K562 (cell line): ENCODE measurements at regions not wholly inside any gene's neighbourhood (a gene's known extent, or its start where the extent isn't known, plus 50 kb on each side); places are given as distances from the start of the nearest gene placed in this dataset.

Experiments
- ATAC-seq: fragments of 200-7000 bp; cut with Tn5 transposase; 3 replicates; pipeline ENCODE4 v1.9.1; 2020; ENCODE audit warnings: moderate library complexity
- BruUV-seq: library from RNA; stranded (reverse); fragments of 400-500 nt; replicated peaks from 2 replicates; lab custom pipeline; 2021; lab: Mats Ljungman, UMichigan
- CTCF ChIA-PET: fragments of 300-600 bp; formaldehyde crosslinking; extraction: SDS; loops from one replicate; lab custom pipeline; 2021; ENCODE audit warnings: low intra/inter-chr PET ratio; lab: Yijun Ruan, JAX
- POLR2A ChIA-PET: fragments of 300-600, 350-650 bp; sonication (Branson Sonifier 250); formaldehyde crosslinking; extraction: SDS; loops from one replicate; lab custom pipeline; 2021; ENCODE audit warnings: antibody characterized with exemption, inconsistent platforms; lab: Yijun Ruan, JAX
- DNase-seq, 4 experiments: peaks; one replicate each; pipeline versions ENCODE4 v3.0.0 to v3.0.0-alpha.2; 2011 to 2018; ENCODE audit warnings: low spot score in 3 of 4, mixed read lengths in 3 of 4; ENCODE audit errors: extremely low read depth in 1 of 4
- FAIRE-seq: peaks from 2 replicates; lab custom pipeline; 2011; peaks lifted over from hg19 to GRCh38; lab: Jason Lieb, UNC
- H2AFZ ChIP-seq: 2 replicates; pipeline ENCODE4 v1.6.0; 2011; ENCODE audit warnings: low read depth, low read length, control low read depth, inconsistent platforms
- H3K27ac ChIP-seq: fragments of 200-600 bp; 3 replicates; pipeline ENCODE4 v1.8.0; 2011; ENCODE audit warnings: low read depth, mild to moderate bottlenecking, control low read depth, inconsistent platforms, low read length, moderate library complexity, mixed read lengths; ENCODE audit errors: extremely low read depth
- H3K27me3 ChIP-seq, 2 experiments: fragments of 300-600 bp in 1 of 2; 2 replicates in 1 of 2; 3 replicates in 1 of 2; pipeline versions ENCODE4 v1.6.0 to v1.8.0; 2011; ENCODE audit warnings: inconsistent platforms in 2 of 2, low read length in 2 of 2, mild to moderate bottlenecking in 1 of 2, mixed read lengths in 1 of 2, moderate library complexity in 1 of 2; ENCODE audit not compliant: control insufficient read depth in 2 of 2, insufficient read depth in 2 of 2
- H3K36me3 ChIP-seq: fragments of 300-600 bp; 3 replicates; pipeline ENCODE4 v1.8.0; 2011; ENCODE audit warnings: mild to moderate bottlenecking, low read length, inconsistent platforms; ENCODE audit not compliant: control insufficient read depth, insufficient read depth
- H3K4me1 ChIP-seq, 2 experiments: fragments of 200-600 bp in 1 of 2; replicated peaks in 1 of 2; 2 replicates in 1 of 2; 3 replicates in 1 of 2; pipeline versions ENCODE4 v1.5.1 to v1.8.0; 2011; ENCODE audit warnings: inconsistent platforms in 2 of 2, low read length in 2 of 2, mild to moderate bottlenecking in 1 of 2, mixed read lengths in 1 of 2, moderate library complexity in 1 of 2; ENCODE audit not compliant: control insufficient read depth in 2 of 2, insufficient read depth in 2 of 2
- H3K4me2 ChIP-seq: 2 replicates; pipeline ENCODE4 v1.6.1; 2011; ENCODE audit warnings: low read length, control low read depth, inconsistent platforms, mixed read lengths; ENCODE audit not compliant: insufficient read depth
- H3K4me3 ChIP-seq: fragments of 200-600 bp; sonication (generic), shearing (Covaris generic); 2 replicates; pipeline ENCODE4 v1.5.1; 2016; ENCODE audit warnings: control low read depth, inconsistent platforms
- H3K79me2 ChIP-seq: fragments of 200-600 bp; 3 replicates; pipeline ENCODE4 v1.8.0; 2011; ENCODE audit warnings: low read length, inconsistent platforms; ENCODE audit not compliant: control insufficient read depth, insufficient read depth
- H3K9ac ChIP-seq, 2 experiments: 2 replicates each; pipeline versions ENCODE4 v1.6.0 to v1.6.1; 2011; ENCODE audit warnings: low read depth in 2 of 2, low read length in 2 of 2, control low read depth in 1 of 2, inconsistent platforms in 1 of 2, mild to moderate bottlenecking in 1 of 2, mixed read lengths in 1 of 2; ENCODE audit not compliant: insufficient read depth in 1 of 2
- H3K9me1 ChIP-seq: one replicate; pipeline ENCODE4 v1.6.0; 2011; ENCODE audit warnings: inconsistent platforms, mild to moderate bottlenecking, low read length, moderate library complexity; ENCODE audit not compliant: control insufficient read depth, insufficient read depth
- H3K9me3 ChIP-seq: replicated peaks from 2 replicates; pipeline ENCODE4 v1.5.1; 2011; ENCODE audit warnings: low read depth, low read length, inconsistent platforms; ENCODE audit not compliant: control insufficient read depth, insufficient read depth
- H4K20me1 ChIP-seq: replicated peaks from 2 replicates; pipeline ENCODE4 v1.6.1; 2011; ENCODE audit warnings: low read length, inconsistent platforms, mixed read lengths; ENCODE audit not compliant: control insufficient read depth, insufficient read depth
- HDGF ChIP-seq: fragments of 450-650 bp; IDR thresholded peaks from 2 replicates; pipeline ENCODE4 v1.6.1; 2016
- KAT7 ChIP-seq: sonication (generic); formaldehyde crosslinking; IDR thresholded peaks from 2 replicates; pipeline ENCODE4 v1.8.0; 2022; ENCODE audit warnings: missing genetic modification reagents, mild to moderate bottlenecking, borderline replicate concordance
- KDM5B ChIP-seq: fragments of 200-600 bp; sonication (generic); IDR thresholded peaks from 2 replicates; pipeline ENCODE4 v1.6.1; 2012; ENCODE audit warnings: low read depth, mild to moderate bottlenecking, moderate library complexity, low read length, control low read depth, inconsistent platforms; ENCODE audit not compliant: insufficient replicate concordance
- NFIX ChIP-seq: fragments of 250-450 bp; sonication (Bioruptor Pico); IDR thresholded peaks from 2 replicates; pipeline ENCODE4 v1.4.0; 2020; ENCODE audit warnings: low read depth, mild to moderate bottlenecking, moderate library complexity
- PHTF2 ChIP-seq: fragments of 250-450 bp; sonication (Bioruptor Pico); IDR thresholded peaks from 2 replicates; pipeline ENCODE4 v1.5.0; 2021; ENCODE audit warnings: mild to moderate bottlenecking
- POLR2H ChIP-seq: IDR thresholded peaks from 2 replicates; pipeline ENCODE4 v1.6.1; 2016; ENCODE audit warnings: missing genetic modification characterization, low read depth, mild to moderate bottlenecking, control low read depth, missing compliant biosample characterization, moderate library complexity
- PTBP1 ChIP-seq: fragments of 200-400 bp; formaldehyde crosslinking; IDR thresholded peaks from 2 replicates; pipeline ENCODE4 v1.6.1; 2017; ENCODE audit warnings: low read depth, low read length
- PURB ChIP-seq: sonication (generic); formaldehyde crosslinking; IDR thresholded peaks from 2 replicates; pipeline ENCODE4 v1.9.0; 2021; ENCODE audit warnings: low read depth, mild to moderate bottlenecking, missing genetic modification reagents
- RFX5 ChIP-seq: IDR thresholded peaks from 2 replicates; pipeline ENCODE4 v1.6.1; 2011; ENCODE audit warnings: low read depth, mild to moderate bottlenecking, improper control_type of control experiment, low read length
- SAFB2 ChIP-seq: fragments of 200-400 bp; formaldehyde crosslinking; IDR thresholded peaks from 2 replicates; pipeline ENCODE4 v1.6.1; 2018; ENCODE audit warnings: borderline replicate concordance, low read length, low read depth, moderate library complexity; ENCODE audit not compliant: severe bottlenecking
- TCF7 ChIP-seq: sonication (generic); IDR thresholded peaks from 2 replicates; pipeline ENCODE4 v1.6.1; 2016; ENCODE audit warnings: antibody characterized with exemption, borderline replicate concordance
- ZKSCAN1 ChIP-seq: fragments of 150-350 bp; IDR thresholded peaks from 2 replicates; pipeline ENCODE4 v1.6.1; 2016; ENCODE audit warnings: low read depth, low read length
- ZNF23 ChIP-seq: fragments of 250-450 bp; sonication (Bioruptor Pico); IDR thresholded peaks from 2 replicates; pipeline ENCODE4 v1.4.0; 2020; ENCODE audit warnings: mild to moderate bottlenecking
- ZNF347 ChIP-seq: fragments of 450-650 bp; formaldehyde crosslinking; IDR thresholded peaks from 2 replicates; pipeline ENCODE4 v1.4.0; 2020; ENCODE audit warnings: low read depth, mild to moderate bottlenecking, moderate library complexity
- ZNF512 ChIP-seq: IDR thresholded peaks from 2 replicates; pipeline ENCODE4 v1.6.1; 2016; ENCODE audit warnings: missing genetic modification characterization, missing compliant biosample characterization
- ZNF696 ChIP-seq: fragments of 250-450 bp; sonication (Bioruptor Pico); conservative IDR thresholded peaks from 2 replicates; pipeline ENCODE4 v1.4.0; 2020; ENCODE audit warnings: mild to moderate bottlenecking, moderate library complexity
- ZNF76 ChIP-seq: fragments of 250-450 bp; sonication (Bioruptor Pico); IDR thresholded peaks from 2 replicates; pipeline ENCODE4 v1.4.0; 2020; ENCODE audit warnings: mild to moderate bottlenecking, moderate library complexity, borderline replicate concordance
- ZSCAN29 ChIP-seq: fragments of 450-650 bp; IDR thresholded peaks from 2 replicates; pipeline ENCODE4 v1.6.1; 2017
- WGBS: fragments of 100-300 bp; shearing (Covaris generic); methylation state at CpG from one replicate; pipeline ENCODE4 v1.1.6; 2016; ENCODE audit warnings: low coverage, mixed read lengths; ENCODE audit not compliant: insufficient coverage; ENCODE audit errors: missing lambda C conversion rate; 5-methylcytosine and 5-hydroxymethylcytosine counted together
- in situ Hi-C: fragments of 300-500 bp; cut with MboI; formaldehyde crosslinking; loops from 4 replicates; pipeline ENCODE4 v1.15.0; 2018; ENCODE audit warnings: inconsistent platforms, mixed read lengths
- intact Hi-C: fragments of 100-400 bp; cut with micrococcal nuclease; formaldehyde crosslinking; loops from 2 replicates; pipeline ENCODE4 v1.14.2; 2022

- no peaks in the 10 kb centered on the region for H3K9me3 ChIP-seq
- intact Hi-C loops (no loop called here), in situ Hi-C loops (no loop called here)
- no peak overlapping the region for H2AFZ ChIP-seq
- no peaks in the 10 kb centered on the region for H3K9me1 ChIP-seq
- ChIA-PET CTCF (no interaction called here), POLR2A (interaction anchor here (0.7 kb wide), 1 partner anchor 1312 kb away, joined by 3 read pairs; no protein-coding TSS in a partner anchor)
- no peaks in the 10 kb centered on the region for H3K36me3 ChIP-seq
- no peak for ATAC-seq
- H3K27me3 ChIP-seq, result peaks cover 4 to 13% of the 10 kb centered on the region in 2 experiments; a peak in 3 of 5 replicates
- WGBS, result 0% methylated on average over 4 of the region's 4 CpGs
- no peak overlapping the region for H3K4me3 ChIP-seq
- DNase-seq, result no peak
- H3K9ac ChIP-seq, result no peak overlapping the region
- no peaks in the 10 kb centered on the region for H3K4me1 ChIP-seq
- TF ChIP-seq PURB (CRISPR knock-in tag), result no peak
- no peak for TF ChIP-seq PHTF2 (CRISPR knock-in tag)
- no peak for TF ChIP-seq POLR2H (tag)
- H3K79me2 ChIP-seq, result no peaks in the 10 kb centered on the region
- no peak overlapping the region for H3K4me2 ChIP-seq
- no peaks in the 10 kb centered on the region for H4K20me1 ChIP-seq
- FAIRE-seq, result no peak
- no peak overlapping the region for H3K27ac ChIP-seq
- no TSS peak for BruUV-seq
Observed at GRCh38 chr9:107388890-107389289, 100.7 kb downstream of the KLF4 start.

- Histone ChIP-seq H3K4me3 (no peak overlapping the region), H3K27me3 (peaks cover 4 to 13% of the 10 kb centered on the region in 2 experiments; a peak in 3 of 5 replicates), H2AFZ (no peak overlapping the region), H3K79me2 (no peaks in the 10 kb centered on the region), H3K4me2 (no peak overlapping the region), H3K36me3 (no peaks in the 10 kb centered on the region), H4K20me1 (no peaks in the 10 kb centered on the region), H3K27ac (no peak overlapping the region), H3K4me1 (no peaks in the 10 kb centered on the region), H3K9me3 (no peaks in the 10 kb centered on the region), H3K9ac (no peak overlapping the region), H3K9me1 (no peaks in the 10 kb centered on the region)
- POLR2A ChIA-PET, result no interaction called here
- 0% methylated on average over 3 of the region's 3 CpGs for WGBS
- no peak for FAIRE-seq
- BruUV-seq, result no TSS peak
- no peak for DNase-seq
- ATAC-seq, result no peak
- intact Hi-C loops, result no loop called here
- CTCF ChIA-PET, result no interaction called here
- in situ Hi-C loops, result no loop called here
- TF ChIP-seq ZNF512 (tag), result no peak
- TF ChIP-seq ZNF23 (CRISPR knock-in tag), result no peak
- TF ChIP-seq PTBP1, result no peak
- TF ChIP-seq NFIX (CRISPR knock-in tag), result no peak
- TF ChIP-seq ZKSCAN1, result no peak
- TF ChIP-seq ZSCAN29, result no peak
- TF ChIP-seq ZNF76 (CRISPR knock-in tag), result no peak
- no peak for TF ChIP-seq HDGF
- no peak for TF ChIP-seq ZNF347 (CRISPR knock-in tag)
- no peak for TF ChIP-seq RFX5
- TF ChIP-seq SAFB2, result no peak
- no peak for TF ChIP-seq KAT7
- TF ChIP-seq KDM5B, result no peak
- TF ChIP-seq TCF7, result no peak
- no peak for TF ChIP-seq ZNF696 (CRISPR knock-in tag)
Observed at GRCh38 chr9:107387409-107387808, 102.2 kb downstream of the KLF4 start.
